ENCODE measurements at regions not wholly inside any gene's neighbourhood (a gene's known extent, or its start where the extent isn't known, plus 50 kb on each side); places are given as distances from the start of the nearest gene placed in this dataset.

GRCh38 chr1:11338284-11338924 lies 65.4 kb downstream of the UBIAD1 start:
- Histone ChIP-seq H3K27ac (replicated peaks) (no peak overlapping the region), H3K27me3 (ENCODE audit: insufficient read depth, poor library complexity, severe bottlenecking) (peaks cover 13% of the 10 kb centered on the region), H3K4me3 (replicated peaks; ENCODE audit: insufficient read depth, low read length) (no peak overlapping the region)
- DNase-seq (ENCODE audit: low read depth in 1 of 2, low spot score in 1 of 2) = no peak
- TF ChIP-seq SPI1 (IDR thresholded peaks at IDR 0.05; ENCODE audit: borderline replicate concordance, low read depth) (no peak), GABPA (IDR thresholded peaks at IDR 0.05; ENCODE audit: low read depth) (no peak), POLR2AphosphoS5 (IDR thresholded peaks at IDR 0.05; ENCODE audit: low read depth) (no peak), CTCF (IDR thresholded peaks at IDR 0.05; ENCODE audit: insufficient read depth, low read length) (no peak), REST (IDR thresholded peaks at IDR 0.05; ENCODE audit: insufficient replicate concordance, low read depth) (no peak)

GRCh38 chr1:11339346-11340232 lies 66.6 kb downstream of the UBIAD1 start:
- H3K27ac ChIP-seq (replicated peaks) = no peak overlapping the region
- no peak overlapping the region for H3K4me3 ChIP-seq (replicated peaks; ENCODE audit: insufficient read depth, low read length)
- H3K27me3 ChIP-seq (ENCODE audit: insufficient read depth, poor library complexity, severe bottlenecking) = peaks cover 13% of the 10 kb centered on the region
- DNase-seq (ENCODE audit: low read depth in 1 of 2, low spot score in 1 of 2) = no peak
- TF ChIP-seq REST (IDR thresholded peaks at IDR 0.05; ENCODE audit: insufficient replicate concordance, low read depth) (no peak), GABPA (IDR thresholded peaks at IDR 0.05; ENCODE audit: low read depth) (no peak), POLR2AphosphoS5 (IDR thresholded peaks at IDR 0.05; ENCODE audit: low read depth) (no peak), CTCF (IDR thresholded peaks at IDR 0.05; ENCODE audit: insufficient read depth, low read length) (no peak), SPI1 (IDR thresholded peaks at IDR 0.05; ENCODE audit: borderline replicate concordance, low read depth) (no peak)

- no peak overlapping the region for H3K4me3 ChIP-seq (replicated peaks; ENCODE audit: insufficient read depth, low read length)
- H3K27me3 ChIP-seq (ENCODE audit: insufficient read depth, poor library complexity, severe bottlenecking) = peaks cover 13% of the 10 kb centered on the region
- DNase-seq (ENCODE audit: low read depth in 1 of 2, low spot score in 1 of 2) = no peak
- TF ChIP-seq CTCF (IDR thresholded peaks at IDR 0.05; ENCODE audit: insufficient read depth, low read length) = no peak
- no peak for TF ChIP-seq GABPA (IDR thresholded peaks at IDR 0.05; ENCODE audit: low read depth)
- TF ChIP-seq SPI1 (IDR thresholded peaks at IDR 0.05; ENCODE audit: borderline replicate concordance, low read depth) = no peak
- TF ChIP-seq POLR2AphosphoS5 (IDR thresholded peaks at IDR 0.05; ENCODE audit: low read depth) = no peak
- TF ChIP-seq REST (IDR thresholded peaks at IDR 0.05; ENCODE audit: insufficient replicate concordance, low read depth) = no peak
- no peak overlapping the region for H3K27ac ChIP-seq (replicated peaks)
These were observed 67.2 kb downstream of the UBIAD1 start for GRCh38 chr1:11340233-11340632.

Data from HL-60 (cell line).